T-cell (primary cell): ENCODE measurements at regions not wholly inside any gene's neighbourhood (a gene's known extent, or its start where the extent isn't known, plus 50 kb on each side); places are given as distances from the start of the nearest gene placed in this dataset.
"Not testable (repeated sequence)": the region's sequence is repeated elsewhere in the genome, so short reads cannot be mapped to it uniquely, and the experiment has no call there.

Experiments used
- ATAC-seq, 4 experiments: fragments of 200-7000 bp in 3 of 4; fragments of 150-1000 bp in 1 of 4; cut with Tn5 transposase; replicated peaks in 1 of 4; 1 replicate in 3 of 4; 2 replicates in 1 of 4; pipeline ENCODE4 v1.10.0; 2021; ENCODE audit warnings: moderate library complexity in 3 of 4, mild to moderate bottlenecking in 2 of 4, moderate number of reproducible peaks in 1 of 4
- CTCF ChIA-PET, 2 donors: fragments of 300-600 bp; sonication (Branson Sonifier 250); formaldehyde crosslinking; loops; one replicate each; lab custom pipeline; 2022; ENCODE audit warnings: antibody characterized with exemption in 2 of 2; lab: Charles Lee
- POLR2A ChIA-PET, 2 donors: fragments of 300-600 bp; sonication (Branson Sonifier 250); formaldehyde crosslinking; loops; one replicate each; lab custom pipeline; 2022; ENCODE audit warnings: antibody characterized with exemption in 2 of 2; lab: Charles Lee
- DNase-seq, 35 experiments: peaks; one replicate each; pipeline versions ENCODE4 v3.0.0 to v3.0.0-alpha.2; 2013 to 2023
- H3K27ac ChIP-seq: one replicate; pipeline ENCODE4 v1.5.1; 2013; ENCODE audit warnings: low read length
- H3K27me3 ChIP-seq, 2 experiments: replicated peaks in 1 of 2; 1 replicate in 1 of 2; 2 replicates in 1 of 2; pipeline versions ENCODE4 v1.6.1 to v1.7.0; 2013; ENCODE audit warnings: low read length in 1 of 2, mixed read lengths in 1 of 2; ENCODE audit not compliant: control insufficient read depth in 2 of 2, insufficient read depth in 2 of 2; ENCODE audit errors: extremely low read depth in 1 of 2
- H3K36me3 ChIP-seq, 2 donors: 1 replicate in 1 of 2; 2 replicates in 1 of 2; pipeline versions ENCODE4 v1.6.1 to v1.7.0; 2013; ENCODE audit warnings: low read length in 1 of 2; ENCODE audit not compliant: control insufficient read depth in 2 of 2, insufficient read depth in 1 of 2; ENCODE audit errors: extremely low read depth in 1 of 2
- H3K4me1 ChIP-seq, 2 experiments: 1 replicate in 1 of 2; 2 replicates in 1 of 2; pipeline versions ENCODE4 v1.6.1 to v1.7.0; 2013; ENCODE audit warnings: low read length in 2 of 2, mixed read lengths in 1 of 2; ENCODE audit not compliant: insufficient read depth in 2 of 2, control insufficient read depth in 1 of 2; ENCODE audit errors: extremely low read depth in 1 of 2
- H3K4me3 ChIP-seq, 2 donors: 1 replicate in 1 of 2; 2 replicates in 1 of 2; pipeline versions ENCODE4 v1.5.1 to v1.7.0; 2013; ENCODE audit warnings: mild to moderate bottlenecking in 2 of 2, low read length in 1 of 2, moderate library complexity in 1 of 2; ENCODE audit not compliant: control insufficient read depth in 1 of 2; ENCODE audit errors: extremely low read depth in 1 of 2
- H3K9me3 ChIP-seq: 2 replicates; pipeline ENCODE4 v1.7.0; 2013
- H3K27ac Mint-ChIP-seq, 2 donors: one replicate each; pipeline ENCODE4 v1.8.0; 2020 to 2021; ENCODE audit warnings: mild to moderate bottlenecking in 2 of 2, mixed read lengths in 2 of 2
- H3K27me3 Mint-ChIP-seq, 2 donors: one replicate each; pipeline ENCODE4 v1.8.0; 2021 to 2022; ENCODE audit warnings: mixed read lengths in 2 of 2
- H3K36me3 Mint-ChIP-seq: one replicate; pipeline ENCODE4 v1.8.0; 2021; ENCODE audit warnings: mixed read lengths
- H3K4me1 Mint-ChIP-seq, 3 donors: one replicate each; pipeline ENCODE4 v1.8.0; 2020 to 2022; ENCODE audit warnings: mixed read lengths in 3 of 3, mild to moderate bottlenecking in 1 of 3
- H3K4me3 Mint-ChIP-seq, 3 donors: one replicate each; pipeline ENCODE4 v1.8.0; 2020 to 2022; ENCODE audit warnings: mild to moderate bottlenecking in 3 of 3, mixed read lengths in 3 of 3, moderate library complexity in 3 of 3
- H3K9me3 Mint-ChIP-seq, 3 donors: one replicate each; pipeline ENCODE4 v1.8.0; 2020 to 2022; ENCODE audit warnings: mixed read lengths in 3 of 3
- WGBS: methylation state at CpG from one replicate; pipeline ENCODE4 v1.1.5; 2013; ENCODE audit warnings: missing lambda C conversion rate; ENCODE audit not compliant: insufficient coverage; 5-methylcytosine and 5-hydroxymethylcytosine counted together

DNA sequence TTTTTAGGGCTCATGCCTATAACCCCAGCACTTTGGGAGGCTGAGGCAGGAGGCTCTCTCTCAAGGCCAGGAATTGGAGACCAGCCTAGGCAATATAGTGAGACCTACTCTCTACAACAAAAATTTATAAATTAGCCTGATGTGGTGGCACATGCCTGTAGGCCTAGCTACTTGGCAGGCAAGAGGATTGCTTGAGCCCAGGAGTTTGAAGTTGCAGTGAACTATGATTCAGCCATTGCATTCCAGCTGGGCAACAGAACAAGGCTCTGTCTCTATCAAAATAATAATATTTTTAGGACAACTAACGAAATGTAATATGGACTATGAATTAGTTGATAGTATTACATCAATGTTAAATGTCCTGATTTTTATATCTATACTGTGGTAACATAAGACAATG is 68.8 kb upstream of the ARID1A start:
- H3K27ac Mint-ChIP-seq: no peak overlapping the region
- H3K4me1 Mint-ChIP-seq: no peaks in the 10 kb centered on the region
- Histone ChIP-seq H3K36me3 (no peaks in the 10 kb centered on the region), H3K27me3 (no peaks in the 10 kb centered on the region), H3K27ac (no peak overlapping the region), H3K4me3 (no peak overlapping the region), H3K9me3 (no peaks in the 10 kb centered on the region), H3K4me1 (no peaks in the 10 kb centered on the region)
- H3K4me3 Mint-ChIP-seq: no peak overlapping the region
- ATAC-seq (no peak), DNase-seq (no peak)
- ChIA-PET POLR2A (interaction anchor here (0.6 kb wide), 2 partner anchors 25 to 47 kb away, joined by 3 to 6 read pairs; no protein-coding TSS in a partner anchor), CTCF (interaction anchor here in 1 of 2 donors (1.6 kb wide), 1 partner anchor 23 kb away, joined by 3 read pairs; no protein-coding TSS in a partner anchor)
- no peaks in the 10 kb centered on the region for H3K36me3 Mint-ChIP-seq
- no peaks in the 10 kb centered on the region for H3K27me3 Mint-ChIP-seq
- WGBS: no CpG with 5 or more reads among the region's 1 CpG
- no peaks in the 10 kb centered on the region for H3K9me3 Mint-ChIP-seq

DNA sequence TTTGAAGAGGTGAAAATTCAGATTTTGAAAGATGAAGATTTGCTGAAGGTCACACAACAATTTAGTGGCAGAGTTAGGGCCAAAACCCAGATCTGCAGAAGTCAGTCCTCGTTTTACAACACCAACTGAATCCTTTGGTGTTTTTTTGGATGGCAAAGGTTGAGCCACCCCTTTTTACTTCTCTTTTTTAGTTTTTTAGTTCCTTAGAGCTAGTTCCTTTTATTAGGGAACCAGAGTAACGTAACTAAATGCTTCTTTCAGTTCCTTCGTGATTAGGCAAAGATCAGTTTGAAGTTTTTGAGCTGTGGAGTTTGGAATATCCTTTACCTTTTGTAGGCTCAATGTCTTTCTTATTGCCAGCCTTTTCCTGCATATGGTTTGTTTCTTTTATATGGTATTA is 67.9 kb upstream of the ARID1A start:
- no peak overlapping the region for H3K27ac Mint-ChIP-seq
- CTCF ChIA-PET: interaction anchor here in 1 of 2 donors (0.6 to 1.6 kb wide), 2 partner anchors 16 to 24 kb away, joined by 3 read pairs; no protein-coding TSS in a partner anchor
- POLR2A ChIA-PET: interaction anchor here (0.5 to 0.6 kb wide), 2 partner anchors 11 to 46 kb away, joined by 3 to 6 read pairs; no protein-coding TSS in a partner anchor
- no peaks in the 10 kb centered on the region for H3K27me3 Mint-ChIP-seq
- Histone ChIP-seq H3K9me3 (no peaks in the 10 kb centered on the region), H3K36me3 (no peaks in the 10 kb centered on the region), H3K27me3 (no peaks in the 10 kb centered on the region), H3K4me1 (no peaks in the 10 kb centered on the region), H3K27ac (no peak overlapping the region), H3K4me3 (no peak overlapping the region)
- no peak overlapping the region for H3K4me3 Mint-ChIP-seq
- DNase-seq (no peak), ATAC-seq (no peak)
- H3K9me3 Mint-ChIP-seq: no peaks in the 10 kb centered on the region
- H3K4me1 Mint-ChIP-seq: no peaks in the 10 kb centered on the region
- WGBS: 80% methylated on average over 2 of the region's 3 CpGs
- no peaks in the 10 kb centered on the region for H3K36me3 Mint-ChIP-seq

DNA sequence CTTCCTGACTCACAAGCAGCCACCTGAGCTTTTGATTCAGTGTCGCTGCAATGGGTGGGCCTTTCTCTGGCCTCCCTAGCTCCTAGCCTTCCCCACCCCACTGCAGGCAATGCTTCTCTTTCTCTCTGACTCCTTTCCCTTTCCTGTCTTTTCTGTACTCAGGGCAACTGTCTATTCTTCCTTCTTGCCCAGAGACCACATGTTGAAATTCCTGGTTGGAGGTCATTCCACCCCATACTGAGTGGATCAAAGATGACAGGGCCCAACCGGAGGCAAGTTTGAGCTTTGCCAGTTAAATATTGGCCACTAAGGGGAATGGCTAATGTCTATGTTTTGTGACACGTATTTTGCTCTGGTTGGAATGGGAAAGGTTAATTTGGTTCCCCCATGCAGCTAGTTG is 65.2 kb upstream of the ARID1A start:
- Mint-ChIP-seq H3K36me3 (no peaks in the 10 kb centered on the region), H3K4me1 (no peaks in the 10 kb centered on the region), H3K9me3 (no peaks in the 10 kb centered on the region), H3K4me3 (no peak overlapping the region), H3K27me3 (no peaks in the 10 kb centered on the region), H3K27ac (no peak overlapping the region)
- WGBS: 91% methylated on average over 1 of the region's 3 CpGs
- no peaks in the 10 kb centered on the region for H3K9me3 ChIP-seq
- H3K27me3 ChIP-seq: no peaks in the 10 kb centered on the region
- no peaks in the 10 kb centered on the region for H3K4me1 ChIP-seq
- DNase-seq (no peak), ATAC-seq (no peak)
- POLR2A ChIA-PET: no interaction called here
- no peak overlapping the region for H3K27ac ChIP-seq
- H3K36me3 ChIP-seq: no peaks in the 10 kb centered on the region
- H3K4me3 ChIP-seq: no peak overlapping the region
- CTCF ChIA-PET: no interaction called here

DNA sequence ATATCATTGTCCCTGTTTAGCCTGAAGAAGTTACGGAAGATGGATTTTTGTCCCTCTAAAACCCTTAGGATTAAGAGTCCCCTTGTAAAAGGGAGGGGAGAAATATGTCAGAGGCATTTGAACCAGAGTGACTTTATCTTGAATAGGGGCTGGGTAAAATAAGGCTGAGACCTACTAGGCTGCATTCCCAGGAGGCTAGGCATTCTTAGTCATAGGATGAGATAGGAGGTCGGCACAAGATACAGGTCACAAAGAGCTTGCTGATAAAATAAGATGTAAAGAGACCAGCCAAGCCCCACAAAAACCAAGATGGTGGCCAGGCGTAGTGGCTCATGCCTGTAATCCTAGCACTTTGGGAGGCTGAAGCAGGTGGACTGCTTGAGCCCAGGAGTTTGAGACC is 60.0 kb upstream of the ARID1A start:
- H3K4me3 Mint-ChIP-seq, DNase-seq, H3K4me1 ChIP-seq, ATAC-seq, H3K4me3 ChIP-seq, H3K36me3 Mint-ChIP-seq, POLR2A ChIA-PET, H3K27ac ChIP-seq, H3K27me3 ChIP-seq, H3K9me3 Mint-ChIP-seq, CTCF ChIA-PET, H3K4me1 Mint-ChIP-seq, H3K27ac Mint-ChIP-seq, H3K36me3 ChIP-seq, H3K27me3 Mint-ChIP-seq, H3K9me3 ChIP-seq: not testable (repeated sequence)
- WGBS: 90% methylated on average over 2 of the region's 3 CpGs

DNA sequence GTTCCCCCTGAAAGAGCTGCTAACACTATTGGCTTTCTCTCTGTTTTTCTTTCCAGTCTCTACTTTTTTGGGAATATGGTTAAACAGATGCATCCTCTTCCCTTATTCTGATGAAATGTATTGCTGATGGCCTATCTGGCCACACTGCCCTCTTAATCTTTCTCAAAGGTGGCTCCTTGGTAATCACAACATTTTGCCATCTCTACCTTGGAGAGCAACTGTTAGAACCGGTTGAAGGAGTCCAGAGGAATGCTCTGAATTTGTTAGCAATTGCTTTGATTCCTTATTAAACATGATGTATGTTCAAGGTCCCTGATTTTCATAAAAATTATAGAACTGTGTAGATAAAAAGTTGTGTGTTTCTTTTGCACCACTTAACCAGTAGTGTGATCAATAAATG is 50.1 kb upstream of the ARID1A start:
- DNase-seq: no peak
- Histone ChIP-seq H3K36me3 (no peaks in the 10 kb centered on the region), H3K27me3 (peaks cover 0 to 2% of the 10 kb centered on the region in 2 experiments), H3K27ac (no peak overlapping the region), H3K9me3 (no peaks in the 10 kb centered on the region), H3K4me3 (no peak overlapping the region), H3K4me1 (no peaks in the 10 kb centered on the region)
- H3K9me3 Mint-ChIP-seq: no peaks in the 10 kb centered on the region
- H3K4me1 Mint-ChIP-seq: no peaks in the 10 kb centered on the region
- no peaks in the 10 kb centered on the region for H3K27me3 Mint-ChIP-seq
- no peak for ATAC-seq
- no CpG with 5 or more reads among the region's 1 CpG for WGBS
- H3K4me3 Mint-ChIP-seq: no peak overlapping the region
- POLR2A ChIA-PET: interaction anchor here (0.6 kb wide), 2 partner anchors 28 to 1521 kb away, joined by 5 read pairs; no protein-coding TSS in a partner anchor
- no peaks in the 10 kb centered on the region for H3K36me3 Mint-ChIP-seq
- CTCF ChIA-PET: interaction anchor here (0.6 to 0.8 kb wide), 2 partner anchors 31 to 238 kb away, joined by 3 read pairs; no protein-coding TSS in a partner anchor
- H3K27ac Mint-ChIP-seq: no peak overlapping the region
